ENCODE measurements at regions not wholly inside any gene's neighbourhood (a gene's known extent, or its start where the extent isn't known, plus 50 kb on each side); places are given as distances from the start of the nearest gene placed in this dataset.
A peak's percentile ranks its signal among the peaks of the same experiment; 100 is the strongest.
"Not testable (repeated sequence)": the region's sequence is repeated elsewhere in the genome, so short reads cannot be mapped to it uniquely, and the experiment has no call there.

GRCh38 chr3:134106580-134106979 is 76.9 kb upstream of the SLCO2A1 start:
- no peak for DNase-seq

GRCh38 chr3:134105876-134106556 is 76.3 kb upstream of the SLCO2A1 start:
- no peak for DNase-seq

GRCh38 chr3:134104031-134104430 is 74.3 kb upstream of the SLCO2A1 start:
- DNase-seq, result no peak

GRCh38 chr3:134103470-134103869 is 73.7 kb upstream of the SLCO2A1 start:
- DNase-seq, result no peak

- no peak for DNase-seq
Measured at GRCh38 chr3:134102976-134103375, 73.3 kb upstream of the SLCO2A1 start.

GRCh38 chr3:134096214-134096613 is 66.5 kb upstream of the SLCO2A1 start:
- not testable (repeated sequence) for DNase-seq

- DNase-seq, result no peak
Measured at GRCh38 chr3:134095005-134095404, 65.3 kb upstream of the SLCO2A1 start.

- peak; percentile 34 for DNase-seq
Measured at GRCh38 chr3:134094491-134094890, 64.8 kb upstream of the SLCO2A1 start.

GRCh38 chr3:134093956-134094355 is 64.2 kb upstream of the SLCO2A1 start:
- DNase-seq, result peak; percentile 23

- no peak for DNase-seq
Measured at GRCh38 chr3:134092208-134092701, 62.5 kb upstream of the SLCO2A1 start.

- no peak for DNase-seq
Measured at GRCh38 chr3:134090031-134090430, 60.3 kb upstream of the SLCO2A1 start.

- DNase-seq, result no peak
Measured at GRCh38 chr3:134087060-134087974, 57.6 kb upstream of the SLCO2A1 start.

GRCh38 chr3:134086616-134087015 is 56.9 kb upstream of the SLCO2A1 start:
- DNase-seq, result no peak

- DNase-seq, result no peak
Measured at GRCh38 chr3:134085034-134085775, 55.5 kb upstream of the SLCO2A1 start.

GRCh38 chr3:134084242-134084950 is 54.7 kb upstream of the SLCO2A1 start:
- no peak for DNase-seq

- DNase-seq, result no peak
Measured at GRCh38 chr3:134083626-134084241, 54.0 kb upstream of the SLCO2A1 start.

GRCh38 chr3:134083008-134083407 is 53.3 kb upstream of the SLCO2A1 start:
- no peak for DNase-seq

- DNase-seq, result no peak
Measured at GRCh38 chr3:134082582-134082981, 52.9 kb upstream of the SLCO2A1 start.

GRCh38 chr3:134081211-134081610 is 51.5 kb upstream of the SLCO2A1 start:
- no peak for DNase-seq

- no peak for DNase-seq
Measured at GRCh38 chr3:134080761-134081160, 51.0 kb upstream of the SLCO2A1 start.

- no peak for DNase-seq
Measured at GRCh38 chr3:134079761-134080160, 50.0 kb upstream of the SLCO2A1 start.
